GDM1 (cell line): ENCODE measurements at regions not wholly inside any gene's neighbourhood (a gene's known extent, or its start where the extent isn't known, plus 50 kb on each side); places are given as distances from the start of the nearest gene placed in this dataset.

Experiments
- DNase-seq: peaks from one replicate; lab custom pipeline; 2025; lab: John Stamatoyannopoulos, UW

DNA sequence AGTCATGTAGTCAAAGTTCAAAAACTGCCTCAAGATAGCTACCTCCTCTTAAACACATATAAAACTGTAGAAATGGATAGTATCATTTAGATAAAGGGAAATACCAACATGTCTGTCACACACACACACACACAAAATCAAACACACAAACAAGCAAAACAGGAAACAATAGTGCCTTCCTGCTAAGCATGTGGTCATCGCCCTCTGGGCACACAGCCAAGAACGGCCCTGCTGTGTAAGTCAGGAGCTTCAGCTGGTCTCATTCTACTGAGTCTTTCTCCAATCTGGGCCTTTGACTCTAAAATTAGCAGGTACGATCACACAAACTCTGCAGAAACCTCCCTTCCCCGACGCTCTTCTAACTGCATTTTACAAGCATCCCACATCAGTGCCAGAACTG lies 272.2 kb upstream of the CHRNA7 start:
- no peak for DNase-seq

- no peak for DNase-seq
These were observed 262.3 kb upstream of the CHRNA7 start for GRCh38 chr15:31768055-31768454.

- DNase-seq = no peak
These were observed 256.3 kb upstream of the CHRNA7 start for GRCh38 chr15:31774045-31774444.

DNA sequence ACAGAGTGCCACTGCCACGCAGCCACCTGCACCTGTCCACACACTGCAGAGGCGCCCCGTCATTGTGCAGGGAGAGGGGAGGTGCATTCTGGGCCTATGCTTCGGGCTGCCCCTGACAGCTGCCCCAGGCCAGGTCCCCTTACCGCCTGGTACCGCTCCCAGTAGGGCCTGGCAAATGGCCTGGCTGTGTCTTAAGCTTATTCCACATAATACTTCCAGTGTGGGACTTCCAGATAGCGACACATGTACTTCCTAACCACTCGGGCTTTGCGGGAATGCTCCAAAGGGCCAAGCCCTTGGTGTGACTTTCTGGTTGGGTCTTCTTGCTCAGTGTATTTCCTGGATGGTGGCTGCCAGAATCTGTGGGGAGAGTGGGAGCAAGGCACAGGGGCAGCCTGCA lies 254.3 kb upstream of the CHRNA7 start:
- no peak for DNase-seq

- DNase-seq = no peak
These were observed 249.1 kb upstream of the CHRNA7 start for GRCh38 chr15:31781261-31781660.

- DNase-seq = no peak
These were observed 248.1 kb upstream of the CHRNA7 start for GRCh38 chr15:31782016-31782783.

DNA sequence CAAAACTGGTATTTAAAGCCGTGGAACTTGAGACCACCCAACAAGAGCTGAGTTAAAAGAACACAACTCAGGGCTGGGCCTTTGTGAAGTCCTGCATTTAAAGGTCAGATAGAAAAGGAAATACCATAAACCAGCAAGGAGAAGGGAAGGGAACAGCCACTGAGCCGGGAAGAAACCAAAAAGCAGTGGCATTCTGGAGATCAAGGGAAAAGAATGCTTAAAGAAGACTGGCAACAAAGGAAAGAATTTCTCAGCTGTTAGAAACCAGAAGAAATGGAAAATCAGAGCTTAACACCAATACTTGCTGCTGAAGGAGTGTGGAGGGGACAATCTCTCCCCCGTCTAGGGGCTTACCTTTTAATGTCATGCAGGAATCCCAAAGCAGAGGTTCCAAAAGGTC lies 247.4 kb upstream of the CHRNA7 start:
- no peak for DNase-seq

- DNase-seq = no peak
These were observed 244.0 kb upstream of the CHRNA7 start for GRCh38 chr15:31786360-31786759.

GRCh38 chr15:31788104-31788503 lies 242.2 kb upstream of the CHRNA7 start:
- DNase-seq = no peak

DNA sequence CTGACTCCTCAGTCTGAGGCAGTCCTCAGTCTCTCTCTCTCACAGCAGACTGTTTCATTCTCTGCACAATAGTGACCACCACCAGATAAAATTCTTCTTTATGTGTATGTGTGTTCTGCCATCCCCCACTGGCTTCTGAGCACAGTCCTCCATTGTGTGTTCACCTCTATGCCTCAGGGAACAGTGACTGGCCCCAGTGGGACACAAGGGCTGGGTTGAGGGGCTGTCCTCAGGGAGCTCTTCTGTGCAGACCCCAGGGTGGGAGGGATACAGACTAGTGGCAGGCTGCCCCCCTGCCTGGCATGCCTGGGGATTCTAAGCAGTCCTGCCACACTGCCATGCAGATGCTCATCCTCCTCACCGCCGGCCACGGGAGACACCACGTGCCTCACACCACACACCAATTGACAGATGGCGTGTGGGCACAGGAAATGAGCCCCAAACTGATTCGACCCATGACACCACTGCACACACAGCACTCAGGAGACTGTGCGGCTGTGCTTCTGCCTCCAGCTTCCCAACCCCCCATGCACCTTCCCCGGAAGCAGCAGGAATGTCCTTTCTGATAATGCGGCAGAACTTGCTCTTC lies 237.6 kb upstream of the CHRNA7 start:
- DNase-seq = no peak

- no peak for DNase-seq
These were observed 231.0 kb upstream of the CHRNA7 start for GRCh38 chr15:31799319-31799714.

GRCh38 chr15:31799715-31800321 lies 230.5 kb upstream of the CHRNA7 start:
- DNase-seq = no peak

DNA sequence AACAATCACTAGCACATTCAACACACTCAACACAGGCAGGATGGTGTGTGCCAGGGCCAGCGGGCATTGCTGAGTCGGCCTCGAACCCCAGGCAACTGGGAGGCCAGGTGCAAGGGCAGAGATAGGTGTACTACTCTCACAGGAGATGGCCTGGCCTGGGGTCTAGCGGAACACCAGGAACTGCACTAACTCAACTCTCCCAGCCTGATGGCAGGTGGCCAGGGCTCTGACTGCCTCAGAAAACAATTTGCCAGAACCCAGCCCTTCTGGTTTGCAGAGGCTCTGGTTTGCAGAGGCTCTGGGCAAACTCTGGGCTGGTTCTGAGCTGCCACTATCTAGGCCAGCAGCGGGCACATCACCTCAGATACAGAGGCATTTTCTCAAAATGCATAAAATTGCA lies 229.2 kb upstream of the CHRNA7 start:
- DNase-seq = no peak

DNA sequence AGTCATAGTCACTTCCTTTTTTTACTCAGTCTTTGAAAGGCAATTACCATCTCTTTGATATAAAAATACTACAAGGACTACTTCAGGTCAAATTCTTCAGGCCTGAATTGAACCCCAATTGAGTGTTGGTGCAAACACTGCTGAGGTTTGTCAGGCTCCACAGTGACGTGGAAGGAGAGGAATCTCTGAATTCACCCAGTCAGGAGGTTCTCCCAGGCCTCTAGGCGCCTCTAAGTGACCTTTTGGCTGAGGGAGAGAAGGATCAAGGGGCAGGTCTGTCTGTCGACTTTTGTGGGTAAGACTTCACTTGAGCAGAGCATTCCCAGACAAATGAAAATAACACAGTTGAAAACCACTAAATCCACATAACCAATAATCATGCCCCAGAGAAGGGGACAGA lies 227.6 kb upstream of the CHRNA7 start:
- no peak for DNase-seq

- DNase-seq = no peak
These were observed 226.9 kb upstream of the CHRNA7 start for GRCh38 chr15:31803388-31803884.

DNA sequence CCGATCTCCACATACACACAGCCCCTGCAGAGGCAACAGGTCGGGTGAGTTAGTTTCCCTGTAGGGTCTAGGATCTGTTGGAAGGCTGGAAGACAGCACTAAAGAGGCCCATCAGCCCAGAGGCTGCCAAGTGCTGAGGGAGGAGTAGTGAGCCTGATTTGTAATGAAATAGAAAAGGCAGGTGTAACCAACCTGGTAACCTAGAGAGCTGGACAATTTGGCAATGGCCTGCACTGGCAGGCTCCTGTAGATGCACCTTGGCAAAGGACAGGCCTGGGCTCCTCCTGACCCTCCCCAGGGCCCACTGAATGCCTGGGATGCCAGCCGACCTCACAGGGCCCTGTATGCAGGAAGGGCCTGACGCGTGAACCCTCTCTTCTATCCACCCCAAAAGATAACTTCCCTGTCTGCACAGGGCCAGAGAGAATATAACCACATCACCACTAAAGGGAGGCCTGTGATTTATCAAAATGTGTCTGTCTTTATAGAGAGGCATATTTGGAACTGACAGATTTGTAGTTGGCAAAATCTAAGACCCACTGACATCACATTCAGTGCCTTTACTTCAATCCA lies 225.1 kb upstream of the CHRNA7 start:
- DNase-seq = no peak

DNA sequence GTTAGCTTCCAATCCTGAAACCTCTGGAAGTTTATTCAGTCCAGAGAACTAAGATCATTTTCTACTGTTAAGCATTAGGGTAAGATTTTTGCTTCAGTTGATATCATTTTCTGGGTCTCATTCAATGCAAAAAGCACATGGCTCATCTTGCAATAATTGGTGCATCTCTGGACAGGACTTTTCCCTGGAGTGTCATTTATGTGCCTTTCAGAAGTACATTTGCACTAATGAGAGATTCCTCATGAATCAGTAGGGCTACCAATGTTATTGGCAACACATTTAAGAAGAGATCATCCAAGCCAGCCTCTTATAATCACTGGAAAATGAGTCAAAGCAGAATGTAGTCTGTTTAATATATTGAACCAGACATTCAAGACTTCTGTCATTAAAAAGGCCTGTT lies 224.2 kb upstream of the CHRNA7 start:
- no peak for DNase-seq

DNA sequence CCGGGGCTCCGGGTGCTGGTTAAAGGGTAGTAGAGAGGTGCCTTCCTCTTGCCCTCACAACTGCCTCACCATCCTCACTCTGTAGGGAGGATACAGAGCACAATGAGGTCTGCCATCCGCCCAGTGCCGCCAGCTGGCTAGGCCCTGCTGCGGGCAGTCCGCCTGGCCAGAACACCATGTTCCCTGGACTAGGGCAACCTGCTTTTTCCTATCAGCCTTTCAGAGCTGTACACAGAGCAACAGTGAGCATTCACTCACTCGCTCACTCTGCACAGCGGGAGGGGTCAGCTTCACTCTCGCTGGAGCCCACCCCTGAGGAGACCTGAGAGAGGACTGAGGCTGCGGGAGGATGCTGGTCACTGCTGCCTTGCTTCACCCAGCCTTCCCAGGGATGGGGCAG lies 218.7 kb upstream of the CHRNA7 start:
- no peak for DNase-seq

GRCh38 chr15:31814082-31814481 lies 216.2 kb upstream of the CHRNA7 start:
- DNase-seq = no peak

DNA sequence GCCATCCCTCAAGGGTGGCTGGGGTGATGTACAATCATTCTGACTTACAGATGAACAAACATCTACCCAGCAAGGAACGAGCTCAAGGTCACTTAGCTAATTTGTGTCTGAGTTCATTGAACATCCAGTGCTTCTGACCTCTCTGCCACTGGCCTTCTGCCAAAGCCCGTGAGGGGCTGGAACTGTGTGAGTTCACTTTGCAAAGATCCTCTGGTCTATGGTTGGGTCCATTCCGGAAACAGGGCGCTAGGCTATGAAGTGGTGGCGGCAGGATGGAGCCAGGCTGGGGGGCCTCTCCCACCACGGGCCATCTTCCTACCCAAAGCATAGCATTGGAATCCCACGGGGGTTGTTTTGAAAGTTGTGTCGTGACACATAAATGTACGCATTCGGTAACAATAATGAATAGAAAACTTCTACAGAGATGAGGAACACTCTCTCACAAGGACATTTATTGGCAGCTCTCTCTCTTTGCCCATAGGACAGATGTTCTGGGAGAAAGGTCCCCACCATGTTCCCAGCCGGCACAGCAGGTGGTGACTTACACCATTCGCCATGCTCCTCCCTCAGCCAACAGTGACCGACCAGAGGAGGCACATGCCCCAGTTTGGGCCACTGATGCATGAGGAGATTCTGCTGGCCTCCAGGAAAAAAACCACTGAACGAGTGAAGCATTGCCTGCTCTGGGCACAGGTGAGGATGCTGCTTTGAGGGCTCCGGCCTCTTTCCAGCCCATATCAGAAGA lies 214.7 kb upstream of the CHRNA7 start:
- no peak for DNase-seq

DNA sequence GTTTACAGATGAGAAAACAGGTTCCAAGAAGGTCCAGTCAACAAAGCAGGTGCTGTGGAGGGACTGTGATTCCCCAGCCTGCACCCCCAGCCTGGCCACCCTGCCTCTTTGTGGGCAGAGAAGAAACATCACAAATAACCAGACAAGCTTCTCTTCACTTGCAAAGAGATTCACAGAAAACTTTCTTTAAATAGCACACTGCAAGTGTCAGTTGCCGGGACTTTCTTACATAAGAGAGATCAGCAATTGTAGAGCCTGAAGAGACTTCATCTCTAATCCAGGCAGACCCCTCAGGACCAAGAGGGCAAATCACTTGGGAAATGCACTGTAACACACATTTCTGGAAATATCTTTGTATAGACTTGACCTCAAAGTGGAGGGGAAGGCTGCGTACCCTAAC lies 207.9 kb upstream of the CHRNA7 start:
- DNase-seq = no peak

DNA sequence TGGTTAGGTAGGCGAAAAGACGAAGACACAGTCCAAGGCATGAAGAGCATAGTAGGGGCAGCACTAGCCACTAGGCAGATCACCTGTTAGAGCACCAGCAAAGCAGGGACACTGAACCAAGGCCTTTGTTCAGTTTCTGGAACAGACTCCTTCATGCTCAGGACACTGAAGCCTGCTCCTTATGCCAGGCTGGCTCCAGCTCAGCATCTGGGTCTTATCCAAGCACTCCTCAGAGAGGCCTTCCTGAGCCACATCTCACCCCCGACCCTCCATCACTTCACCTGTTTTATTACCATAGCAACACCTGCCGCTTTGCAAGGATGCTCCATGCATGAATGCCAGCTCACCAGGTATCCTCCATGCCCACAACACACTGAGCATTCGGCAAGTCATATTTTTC lies 206.3 kb upstream of the CHRNA7 start:
- no peak for DNase-seq
